ENCODE measurements at regions not wholly inside any gene's neighbourhood (a gene's known extent, or its start where the extent isn't known, plus 50 kb on each side); places are given as distances from the start of the nearest gene placed in this dataset.

DNA sequence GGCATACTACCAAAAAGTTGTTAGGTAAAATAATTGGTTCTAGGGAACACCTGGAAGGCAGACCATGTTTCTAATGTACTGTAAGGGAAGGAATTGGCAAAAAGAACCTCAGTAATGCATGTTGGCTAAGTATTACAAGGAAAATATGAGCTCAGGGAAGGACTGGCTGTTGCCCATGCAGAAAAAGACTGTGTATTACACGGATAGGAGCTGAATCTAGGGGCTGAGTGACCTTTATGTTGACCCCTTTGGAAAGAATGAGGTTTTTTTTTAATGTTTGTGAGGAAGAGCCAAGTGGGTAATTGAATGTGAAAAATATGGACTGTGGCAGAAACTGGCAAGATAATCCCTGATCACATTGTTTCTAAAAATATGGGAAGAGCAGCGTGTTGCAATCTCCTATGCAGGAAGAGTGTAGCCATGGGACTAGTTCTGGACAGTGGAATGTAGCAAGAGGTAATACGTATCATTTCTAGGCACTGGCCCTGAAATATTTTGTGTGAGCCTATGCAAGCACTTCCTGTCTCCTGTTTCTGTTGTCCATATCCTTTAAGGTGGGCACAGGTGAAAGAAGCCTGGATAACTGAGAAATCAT is 95.1 kb upstream of the CNTNAP4 start:
- TF ChIP-seq SNAI2 (CRISPR knock-in tag; IDR thresholded peaks at IDR 0.05) (no peak), ZNF70 (CRISPR knock-in tag; IDR thresholded peaks at IDR 0.05) (no peak), GLIS3 (CRISPR knock-in tag; IDR thresholded peaks at IDR 0.05) (no peak)
